B cell (primary cell): ENCODE measurements at regions not wholly inside any gene's neighbourhood (a gene's known extent, or its start where the extent isn't known, plus 50 kb on each side); places are given as distances from the start of the nearest gene placed in this dataset.

Experiments used
- ATAC-seq: fragments of 200-7000 bp; cut with Tn5 transposase; one replicate; pipeline ENCODE4 v1.10.0; 2021; ENCODE audit warnings: low read depth, mild to moderate bottlenecking, moderate number of reproducible peaks, moderate library complexity
- CTCF ChIA-PET: fragments of 350-600 bp; sonication (Branson Sonifier 250); formaldehyde crosslinking; loops from one replicate; lab custom pipeline; 2021; ENCODE audit warnings: antibody characterized with exemption, inconsistent platforms; lab: Charles Lee
- POLR2A ChIA-PET: fragments of 350-600 bp; sonication (Branson Sonifier 250); formaldehyde crosslinking; loops from one replicate; lab custom pipeline; 2021; ENCODE audit warnings: antibody characterized with exemption; lab: Charles Lee
- DNase-seq: peaks from one replicate; pipeline ENCODE4 v3.0.0; 2013
- H2AFZ ChIP-seq: 2 replicates; pipeline ENCODE4 v1.6.1; 2012; ENCODE audit warnings: mild to moderate bottlenecking, low read depth, low read length; ENCODE audit not compliant: insufficient read depth, poor library complexity, severe bottlenecking
- H3K27ac ChIP-seq, 2 donors: 1 replicate in 1 of 2; 2 replicates in 1 of 2; pipeline ENCODE4 v1.5.1; 2012 to 2013; ENCODE audit warnings: low read length in 2 of 2, mild to moderate bottlenecking in 2 of 2, moderate library complexity in 1 of 2
- H3K27me3 ChIP-seq, 4 experiments: fragments of 200-600 bp in 1 of 4; sonication (generic) in 1 of 4; replicated peaks in 1 of 4; 1 replicate in 2 of 4; 2 replicates in 2 of 4; pipeline versions ENCODE4 v1.6.1 to v1.7.0; 2013 to 2016; ENCODE audit warnings: low read length in 3 of 4, mild to moderate bottlenecking in 2 of 4, mixed read lengths in 1 of 4, moderate library complexity in 1 of 4; ENCODE audit not compliant: insufficient read depth in 4 of 4, control insufficient read depth in 3 of 4; ENCODE audit errors: control extremely low read depth in 1 of 4
- H3K36me3 ChIP-seq, 2 experiments: replicated peaks in 1 of 2; 1 replicate in 1 of 2; 2 replicates in 1 of 2; pipeline versions ENCODE4 v1.6.1 to v1.7.1; 2013; ENCODE audit warnings: low read length in 1 of 2; ENCODE audit not compliant: insufficient read depth in 2 of 2, control insufficient read depth in 1 of 2; ENCODE audit errors: control extremely low read depth in 1 of 2, extremely low read depth in 1 of 2
- H3K4me1 ChIP-seq, 2 donors: fragments of 200-600 bp in 1 of 2; sonication (generic) in 1 of 2; 1 replicate in 1 of 2; 2 replicates in 1 of 2; pipeline versions ENCODE4 v1.5.1 to v1.6.1; 2013 to 2017; ENCODE audit warnings: low read length in 2 of 2; ENCODE audit not compliant: control insufficient read depth in 2 of 2, insufficient read depth in 2 of 2
- H3K4me2 ChIP-seq: replicated peaks from 2 replicates; pipeline ENCODE3; 2012; ENCODE audit warnings: mild to moderate bottlenecking, low read depth, low read length; ENCODE audit not compliant: poor library complexity, severe bottlenecking
- H3K4me3 ChIP-seq, 5 experiments: fragments of 200-600 bp in 1 of 5; sonication (generic) in 1 of 5; 1 replicate in 3 of 5; 2 replicates in 2 of 5; pipeline versions ENCODE4 v1.5.1 to v1.7.0; 2011 to 2016; ENCODE audit warnings: low read length in 4 of 5, mild to moderate bottlenecking in 4 of 5, low read depth in 2 of 5, control low read depth in 1 of 5, moderate library complexity in 1 of 5; ENCODE audit not compliant: insufficient read depth in 1 of 5; ENCODE audit errors: control extremely low read depth in 1 of 5, extremely low read depth in 1 of 5
- H3K79me2 ChIP-seq: fragments of 200-600 bp; sonication (generic); one replicate; pipeline ENCODE4 v1.6.0; 2016; ENCODE audit warnings: low read length; ENCODE audit not compliant: control insufficient read depth, insufficient read depth
- H3K9ac ChIP-seq: fragments of 200-600 bp; sonication (generic); 2 replicates; pipeline ENCODE4 v1.6.1; 2017; ENCODE audit warnings: mild to moderate bottlenecking, low read length, moderate library complexity
- H3K9me3 ChIP-seq, 3 donors: one replicate each; pipeline versions ENCODE4 v1.6.1 to v1.7.1; 2013; ENCODE audit warnings: low read length in 2 of 3; ENCODE audit not compliant: control insufficient read depth in 2 of 3, insufficient read depth in 1 of 3; ENCODE audit errors: control extremely low read depth in 1 of 3
- H4K20me1 ChIP-seq: 2 replicates; pipeline ENCODE4 v1.6.0; 2012; ENCODE audit warnings: mild to moderate bottlenecking, low read length; ENCODE audit not compliant: insufficient read depth, control insufficient read depth, poor library complexity, severe bottlenecking
- H3K27ac Mint-ChIP-seq: one replicate; pipeline ENCODE4 v1.8.0; 2021; ENCODE audit warnings: mixed read lengths
- H3K27me3 Mint-ChIP-seq: one replicate; pipeline ENCODE4 v1.8.0; 2021; ENCODE audit warnings: mixed read lengths
- H3K4me1 Mint-ChIP-seq: one replicate; pipeline ENCODE4 v1.8.0; 2021; ENCODE audit warnings: mixed read lengths
- H3K4me3 Mint-ChIP-seq: one replicate; pipeline ENCODE4 v1.8.0; 2021; ENCODE audit warnings: mixed read lengths
- H3K9me3 Mint-ChIP-seq: one replicate; pipeline ENCODE4 v1.8.0; 2022; ENCODE audit warnings: mixed read lengths; ENCODE audit not compliant: insufficient read depth
- CTCF ChIP-seq: fragments of 200-600 bp; IDR thresholded peaks from one replicate; pipeline ENCODE4 v1.8.0; 2022; ENCODE audit warnings: antibody characterized with exemption, mild to moderate bottlenecking
- EZH2 ChIP-seq: IDR thresholded peaks from 2 replicates; pipeline ENCODE4 v1.6.1; 2012; ENCODE audit warnings: borderline replicate concordance, low read depth, mild to moderate bottlenecking, moderate library complexity, low read length; ENCODE audit not compliant: insufficient read depth, poor library complexity, severe bottlenecking
- intact Hi-C: fragments of 100-400 bp; cut with micrococcal nuclease; formaldehyde crosslinking; loops from one replicate; pipeline ENCODE4 v1.10.0; 2022

- H3K27ac Mint-ChIP-seq, result no peak overlapping the region
- ATAC-seq, result no peak
These were observed 117.2 kb upstream of the HMGA2 start for GRCh38 chr12:65707051-65707450.

More at GRCh38 chr12:65707051-65707450, 117.2 kb upstream of the HMGA2 start:
- no peaks in the 10 kb centered on the region for H3K27me3 ChIP-seq
- TF ChIP-seq CTCF (no peak), EZH2 (no peak)
- H3K9me3 ChIP-seq, result peaks cover 7 to 12% (median 7%) of the 10 kb centered on the region in 3 donors
- Mint-ChIP-seq H3K27me3 (peaks cover 6% of the 10 kb centered on the region), H3K4me3 (no peak overlapping the region), H3K4me1 (no peaks in the 10 kb centered on the region), H3K9me3 (peaks cover 13% of the 10 kb centered on the region)
- no peak overlapping the region for H2AFZ ChIP-seq
- H4K20me1 ChIP-seq, result no peaks in the 10 kb centered on the region
- H3K36me3 ChIP-seq, result no peaks in the 10 kb centered on the region
- H3K4me3 ChIP-seq, result no peak overlapping the region
- no peaks in the 10 kb centered on the region for H3K4me1 ChIP-seq
- DNase-seq, result no peak
- intact Hi-C loops, result no loop called here
- ChIA-PET POLR2A (no interaction called here), CTCF (no interaction called here)
- no peak overlapping the region for H3K4me2 ChIP-seq
- H3K79me2 ChIP-seq, result no peaks in the 10 kb centered on the region
- H3K27ac ChIP-seq, result no peak overlapping the region
- H3K9ac ChIP-seq, result no peak overlapping the region
